Stimulated activated CD4-positive, alpha-beta T cell treated with anti-CD3 and anti-CD28 coated beads, Interleukin-15, amount 100 ng/mL, for 24 hours (primary cell): ENCODE measurements at regions not wholly inside any gene's neighbourhood (a gene's known extent, or its start where the extent isn't known, plus 50 kb on each side); places are given as distances from the start of the nearest gene placed in this dataset.
"Not testable (repeated sequence)": the region's sequence is repeated elsewhere in the genome, so short reads cannot be mapped to it uniquely, and the experiment has no call there.

Experiments
- DNase-seq: peaks from one replicate; pipeline ENCODE4 v3.0.0-alpha.2; 2020

DNA sequence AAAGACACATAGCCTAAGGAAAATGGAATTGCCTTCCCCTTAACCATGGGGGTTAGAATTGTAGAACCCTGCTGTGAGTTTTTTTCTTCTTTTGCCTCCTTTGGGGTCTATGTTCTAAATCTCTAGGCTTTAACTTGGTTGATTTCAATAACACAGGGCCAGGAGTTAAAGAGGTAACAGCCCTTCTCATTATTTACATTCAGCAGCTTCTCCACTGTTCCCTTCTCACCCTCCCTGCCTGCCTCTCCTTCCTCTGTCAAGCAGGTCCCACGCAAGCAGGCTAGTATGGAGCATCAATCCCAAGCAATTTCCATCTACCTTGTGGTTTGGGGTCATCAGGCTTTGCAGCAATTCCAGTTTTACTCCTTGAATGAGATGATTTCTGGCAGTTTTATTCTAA, 236.1 kb upstream of the G2E3 start:
- no peak for DNase-seq

DNA sequence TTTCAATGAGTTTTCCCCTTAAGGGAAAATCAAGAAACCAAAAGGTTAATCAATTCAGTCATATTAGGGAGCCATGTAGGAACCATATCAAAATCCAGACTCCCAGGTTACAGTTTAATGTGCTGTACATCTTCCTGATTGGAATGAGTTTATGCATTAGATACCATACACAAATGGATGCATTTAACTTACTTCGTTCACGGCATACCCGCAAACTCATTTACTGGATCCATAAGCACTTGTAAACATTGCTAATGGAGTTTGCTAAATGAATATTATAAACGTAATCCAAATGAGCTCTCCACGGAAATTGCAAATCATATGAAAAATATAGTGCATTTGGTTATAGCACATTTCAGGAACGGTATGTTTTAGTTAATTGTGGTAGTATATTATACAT, 228.9 kb upstream of the G2E3 start:
- DNase-seq: no peak

- no peak for DNase-seq
Measured at GRCh38 chr14:30330445-30330844, 228.5 kb upstream of the G2E3 start.

DNA sequence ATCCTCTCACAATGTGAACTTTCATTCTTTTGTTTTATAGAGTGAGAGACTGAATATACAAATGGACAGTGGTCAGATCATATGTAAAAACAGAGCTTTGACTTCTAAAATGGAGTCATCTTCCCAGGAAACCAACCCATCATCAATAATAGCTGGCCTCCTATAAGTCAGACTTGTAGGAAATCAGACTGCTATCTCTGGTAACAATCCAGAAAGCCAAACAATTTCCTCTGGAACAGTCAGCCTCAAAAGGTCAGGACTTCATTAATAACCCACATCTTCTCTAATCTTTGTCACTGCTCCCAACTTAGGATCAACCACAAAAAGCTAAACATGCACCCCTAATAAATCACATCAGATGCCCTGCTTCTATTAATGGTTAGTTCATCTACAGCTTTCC, 227.9 kb upstream of the G2E3 start:
- no peak for DNase-seq

GRCh38 chr14:30332374-30332773, 226.6 kb upstream of the G2E3 start:
- no peak for DNase-seq

- DNase-seq: no peak
Measured at GRCh38 chr14:30333934-30334333, 225.0 kb upstream of the G2E3 start.

DNA sequence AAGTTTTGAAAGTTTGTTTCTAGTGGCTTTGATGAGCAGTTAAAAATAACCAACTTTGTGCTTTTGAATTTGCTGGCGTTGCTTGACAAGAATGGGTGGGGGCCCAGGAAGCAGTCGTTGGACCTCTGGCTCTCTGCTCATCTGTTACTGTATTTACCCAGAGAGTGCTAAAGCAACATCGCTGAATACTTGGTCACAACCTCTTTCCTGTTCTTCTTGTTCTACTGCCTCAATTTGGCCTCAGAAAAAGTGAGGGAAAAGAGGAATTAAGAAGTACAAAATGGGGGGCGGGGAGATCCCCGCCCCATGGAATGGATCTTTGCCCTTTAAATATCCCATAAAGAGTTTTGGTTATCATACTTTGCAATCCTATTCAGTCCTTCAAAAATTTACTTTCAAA, 221.5 kb upstream of the G2E3 start:
- no peak for DNase-seq

DNA sequence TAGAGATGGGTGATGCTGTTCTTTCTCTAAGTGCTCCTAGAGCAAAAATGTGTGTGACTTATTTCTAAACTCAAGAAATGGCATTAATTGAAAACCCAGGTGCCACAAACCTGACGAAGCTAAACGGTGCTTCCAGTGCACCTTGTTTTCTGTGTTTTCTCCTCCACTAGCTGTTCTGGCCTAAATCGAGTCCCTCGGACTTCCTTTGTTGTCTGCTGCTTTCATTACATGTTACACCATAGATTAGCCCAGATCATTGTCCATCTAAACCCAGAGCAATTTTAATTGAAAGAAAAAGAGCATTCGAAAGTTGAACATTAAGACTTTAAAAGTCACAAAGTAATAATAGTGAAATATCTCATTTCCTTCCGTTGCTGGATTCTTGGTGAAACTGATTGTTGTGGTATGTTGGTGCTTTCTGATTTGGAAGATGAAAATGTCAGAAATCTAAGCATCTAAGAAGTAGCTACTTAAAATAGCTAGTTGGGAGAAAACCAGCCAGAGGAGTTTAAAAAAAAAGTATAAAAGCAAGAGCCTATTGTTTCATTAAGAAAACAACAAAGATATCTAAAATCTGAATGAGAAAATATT, 219.6 kb upstream of the G2E3 start:
- DNase-seq: no peak

GRCh38 chr14:30340495-30340894, 218.5 kb upstream of the G2E3 start:
- DNase-seq: no peak

DNA sequence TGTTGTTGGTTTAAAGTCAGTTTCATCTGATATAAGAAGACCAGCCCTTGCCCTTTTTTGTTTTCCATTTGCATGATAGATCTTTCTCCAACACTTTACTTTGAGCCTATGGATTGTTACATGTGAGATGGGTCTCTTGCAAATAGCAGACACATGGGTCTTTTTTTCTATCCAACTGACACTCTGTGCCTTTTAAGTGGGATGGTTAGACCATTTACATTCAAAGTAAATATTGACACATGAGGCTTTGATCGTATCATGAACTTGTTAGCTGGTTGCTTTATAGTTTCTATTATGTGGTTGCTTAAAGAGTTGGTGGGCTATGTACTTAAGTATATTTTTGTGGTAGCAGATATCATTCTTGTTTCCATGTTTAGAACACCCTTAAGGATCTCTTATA, 213.4 kb upstream of the G2E3 start:
- no peak for DNase-seq

GRCh38 chr14:30348445-30348844, 210.5 kb upstream of the G2E3 start:
- DNase-seq: no peak

GRCh38 chr14:30349520-30349919, 209.4 kb upstream of the G2E3 start:
- no peak for DNase-seq

GRCh38 chr14:30354439-30354838, 204.5 kb upstream of the G2E3 start:
- DNase-seq: no peak

DNA sequence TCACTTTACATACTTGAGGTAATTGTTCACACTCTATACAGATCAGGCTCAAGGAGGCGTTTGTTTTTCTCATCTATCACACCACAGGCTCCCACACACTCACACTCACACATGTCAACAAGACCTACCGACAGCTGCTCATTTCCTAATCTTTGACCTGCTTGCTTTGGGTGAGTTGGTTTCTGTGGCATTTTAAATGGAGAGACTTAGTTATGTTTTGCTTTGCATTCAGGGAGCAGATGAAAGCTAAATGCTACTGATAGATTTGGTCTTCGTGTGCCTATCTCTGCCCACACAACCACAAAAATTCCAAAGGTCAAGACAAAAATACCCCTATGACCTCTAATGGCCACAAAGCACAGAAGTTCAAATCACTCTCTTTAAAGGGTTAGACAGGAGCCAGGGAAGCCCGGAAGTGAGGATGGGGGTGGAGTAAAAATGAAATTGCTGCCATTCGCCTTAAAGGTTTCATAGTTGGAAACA, 203.5 kb upstream of the G2E3 start:
- DNase-seq: peak; percentile 25

DNA sequence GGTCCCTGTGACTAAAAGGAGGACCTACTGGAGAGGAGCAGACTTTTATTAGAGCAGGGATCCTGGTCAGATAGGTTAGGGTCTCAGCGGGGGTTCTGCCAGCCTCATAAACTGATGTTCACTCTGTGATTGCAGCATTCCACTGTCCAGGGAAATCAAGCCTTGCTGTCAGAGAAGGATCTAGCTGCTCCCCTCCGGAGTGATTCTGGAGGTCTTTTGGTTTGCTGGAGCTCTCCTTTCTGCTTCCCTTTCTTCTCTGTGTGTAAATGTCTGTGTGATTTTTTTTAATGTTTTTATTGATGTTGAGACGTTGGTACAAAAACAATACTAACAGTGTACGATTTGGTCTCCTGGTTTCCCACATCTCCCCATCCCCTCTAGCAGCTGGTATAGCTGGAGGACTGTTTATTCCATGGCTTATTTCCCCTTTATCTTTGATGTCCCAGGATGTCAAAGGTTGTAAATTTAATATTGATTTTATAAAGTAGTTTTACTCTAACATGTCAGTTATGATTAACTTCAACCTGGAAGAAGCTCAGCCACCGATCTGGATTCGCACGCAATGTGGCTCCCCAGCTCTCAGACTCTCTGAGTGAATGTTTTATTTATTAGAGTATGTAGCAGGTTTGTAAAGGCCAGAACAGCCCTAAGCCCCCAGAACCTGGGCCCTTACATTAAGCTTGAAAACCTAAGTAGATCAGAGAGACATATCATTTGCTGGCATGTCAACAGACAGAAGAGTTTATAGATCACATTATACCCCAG, 202.3 kb upstream of the G2E3 start:
- DNase-seq: no peak

DNA sequence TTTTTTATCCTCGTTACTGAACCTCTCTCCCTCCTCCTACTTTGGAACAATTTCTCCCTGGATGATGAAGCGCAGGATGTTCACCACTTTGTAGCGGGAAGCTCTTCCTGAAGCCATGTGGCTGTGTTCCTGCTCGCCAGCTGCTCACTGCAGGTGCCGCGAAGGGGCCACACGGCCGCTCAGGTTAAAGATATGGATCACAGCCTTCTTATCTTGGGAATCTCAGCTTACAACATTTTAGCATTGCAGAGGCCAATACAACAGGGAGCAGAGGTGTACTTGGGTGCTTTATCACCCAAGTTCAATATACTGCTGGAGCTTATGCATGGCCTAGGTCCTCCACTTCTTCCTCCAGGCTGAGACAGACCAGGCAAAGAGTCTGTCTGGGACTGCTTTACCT, 201.2 kb upstream of the G2E3 start:
- DNase-seq: no peak

GRCh38 chr14:30362369-30363218, 196.4 kb upstream of the G2E3 start:
- no peak for DNase-seq

DNA sequence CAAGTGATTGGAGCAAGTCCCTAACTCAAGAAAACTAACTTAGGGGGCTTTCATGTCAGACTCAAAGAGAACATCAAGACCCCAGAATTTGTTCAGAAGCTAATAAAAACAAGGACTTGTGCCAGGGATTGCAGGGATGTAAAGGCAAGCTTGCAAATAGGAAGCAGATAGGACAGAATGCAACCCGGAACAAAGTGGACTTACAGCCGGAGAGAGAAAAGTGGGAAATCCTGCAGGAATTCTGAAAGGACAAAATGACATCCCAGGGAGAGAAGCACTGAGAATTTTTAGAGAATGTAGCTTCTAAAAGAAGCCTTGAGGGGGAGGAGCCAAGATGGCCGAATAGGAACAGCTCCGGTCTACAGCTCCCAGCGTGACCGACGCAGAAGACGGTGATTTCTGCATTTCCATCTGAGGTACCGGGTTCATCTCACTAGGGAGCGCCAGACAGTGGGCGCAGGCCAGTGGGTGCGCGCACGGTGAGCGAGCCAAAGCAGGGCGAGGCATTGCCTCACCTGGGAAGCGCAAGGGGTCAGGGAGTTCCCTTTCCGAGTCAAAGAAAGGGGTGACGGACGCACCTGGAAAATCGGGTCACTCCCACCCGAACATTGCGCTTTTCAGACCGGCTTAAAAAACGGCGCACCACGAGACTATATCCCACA, 195.6 kb upstream of the G2E3 start:
- not testable (repeated sequence) for DNase-seq

DNA sequence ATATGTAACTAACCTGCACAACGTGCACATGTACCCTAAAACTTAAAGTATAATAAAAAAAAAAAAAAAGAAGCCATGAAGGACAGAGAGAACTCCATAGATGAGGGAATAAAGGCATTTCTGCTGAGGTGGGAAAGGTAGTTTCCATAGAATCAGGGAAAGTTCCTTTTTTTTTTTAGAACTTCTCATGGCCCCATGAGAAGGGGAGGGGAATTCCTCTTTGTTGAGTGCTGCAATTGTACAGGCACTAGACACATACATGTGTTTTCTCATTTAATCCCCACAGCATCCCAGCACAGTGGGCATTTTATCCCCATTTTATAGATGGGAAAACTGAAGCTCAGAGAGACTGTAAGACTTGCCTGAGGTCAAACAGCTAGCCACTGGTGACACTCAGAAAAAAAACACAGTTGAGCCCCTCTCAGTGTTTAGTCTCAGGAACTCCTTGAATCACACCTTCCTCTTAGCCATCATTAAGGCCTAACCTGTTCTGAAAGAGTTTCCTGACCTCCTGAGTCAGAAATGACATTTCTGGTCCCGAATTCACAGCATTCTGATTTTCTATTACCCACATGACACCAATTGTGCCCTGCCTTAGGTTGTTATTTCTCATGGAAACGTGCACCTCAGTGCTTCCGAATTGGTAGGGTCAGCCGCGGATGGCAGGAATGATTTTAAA, 189.3 kb upstream of the G2E3 start:
- no peak for DNase-seq

DNA sequence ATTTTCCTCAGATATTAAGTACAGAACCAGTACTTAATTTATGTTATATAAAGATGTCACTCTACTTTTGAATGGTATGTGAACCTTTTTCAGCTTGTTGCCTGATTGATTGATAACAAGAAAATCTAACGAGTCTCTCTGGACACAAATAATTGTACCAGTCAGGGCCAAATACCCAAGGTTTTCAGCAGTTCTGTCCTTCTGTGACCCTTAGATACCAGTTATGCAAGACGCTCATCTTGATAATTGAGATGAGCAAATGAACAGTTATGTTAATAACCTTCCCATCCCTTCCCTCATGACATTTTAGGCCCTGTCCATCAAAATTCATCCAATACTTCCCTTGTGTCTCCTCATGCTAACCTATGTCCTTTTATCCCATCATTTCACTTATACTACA, 185.9 kb upstream of the G2E3 start:
- no peak for DNase-seq

DNA sequence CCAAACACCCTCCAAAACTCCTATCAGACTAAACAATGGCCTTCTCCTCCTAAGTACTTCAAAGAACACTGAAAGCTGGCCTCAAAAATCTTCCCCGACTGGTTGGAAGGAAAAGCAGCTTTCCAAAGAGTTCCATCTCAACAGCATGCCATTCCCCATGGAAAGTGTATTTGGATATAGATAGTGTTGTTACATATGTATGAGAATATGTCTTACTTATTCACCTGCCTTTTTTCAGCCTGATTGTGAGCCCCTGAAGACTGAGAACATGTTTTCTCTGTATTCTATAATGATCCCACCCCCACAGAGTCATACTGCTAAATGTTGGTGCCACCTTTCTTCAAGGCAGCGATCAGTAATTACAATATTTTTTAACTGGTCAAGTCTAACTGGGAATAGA, 185.4 kb upstream of the G2E3 start:
- no peak for DNase-seq

DNA sequence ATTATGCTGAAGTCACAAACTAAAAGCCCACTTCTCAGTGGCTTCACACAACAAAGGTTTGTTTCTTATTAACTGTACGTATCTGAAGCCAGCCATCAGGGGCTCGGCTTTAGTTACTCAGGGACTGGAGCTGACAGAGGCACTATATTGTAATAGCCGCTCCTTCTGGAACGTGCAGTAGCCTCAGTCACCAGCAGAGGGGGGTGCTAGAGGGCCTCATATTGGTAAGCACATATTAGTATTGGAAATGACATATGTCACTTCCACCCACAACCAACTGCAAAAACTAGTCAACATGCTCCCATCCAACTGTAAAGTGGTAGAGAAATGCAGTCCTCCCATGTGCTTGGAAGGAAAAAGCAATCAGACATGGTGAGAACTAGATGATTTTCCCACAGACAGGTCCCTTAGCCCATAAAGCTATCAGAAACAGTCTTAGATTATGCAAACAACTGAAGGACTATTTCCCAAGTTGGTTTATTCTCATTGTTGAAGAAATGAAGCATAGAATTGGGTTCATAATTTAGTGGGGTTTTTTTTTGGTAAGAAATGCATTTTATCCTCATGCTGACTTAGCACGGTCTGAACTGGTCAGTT, 183.6 kb upstream of the G2E3 start:
- peak; percentile 75 for DNase-seq
